Tibial nerve (tissue), 4 donors: ENCODE measurements at regions not wholly inside any gene's neighbourhood (a gene's known extent, or its start where the extent isn't known, plus 50 kb on each side); places are given as distances from the start of the nearest gene placed in this dataset.

Experiments
- DNase-seq, 2 donors: peaks; one replicate each; pipeline ENCODE4 v3.0.0-alpha.2; 2019; ENCODE audit warnings: low spot score in 2 of 2
- H3K27ac ChIP-seq, 4 donors: fragments of 200-600 bp; sonication (generic) in 3 of 4; one replicate each; pipeline ENCODE4 v1.5.1; 2017 to 2019; ENCODE audit warnings: mild to moderate bottlenecking in 1 of 4
- H3K27me3 ChIP-seq, 2 donors: fragments of 200-600 bp; sonication (generic) in 1 of 2; one replicate each; pipeline versions ENCODE4 v1.5.1 to v1.6.0; 2017 to 2019
- H3K36me3 ChIP-seq, 3 donors: fragments of 200-600 bp; sonication (generic); one replicate each; pipeline ENCODE4 v1.5.1; 2018 to 2019
- H3K4me1 ChIP-seq, 4 donors: fragments of 200-600 bp; sonication (generic) in 3 of 4; one replicate each; pipeline ENCODE4 v1.5.1; 2017 to 2019
- H3K4me3 ChIP-seq, 4 donors: fragments of 200-600 bp; sonication (generic) in 3 of 4; one replicate each; pipeline ENCODE4 v1.5.1; 2017 to 2019; ENCODE audit warnings: mild to moderate bottlenecking in 1 of 4, moderate library complexity in 1 of 4
- H3K9me3 ChIP-seq, 4 donors: fragments of 200-600 bp; sonication (generic) in 3 of 4; one replicate each; pipeline ENCODE4 v1.5.1; 2017 to 2019
- EP300 ChIP-seq, 2 donors: sonication (generic); formaldehyde crosslinking; IDR thresholded peaks; one replicate each; pipeline ENCODE4 v1.6.1; 2017; ENCODE audit warnings: antibody characterized with exemption in 2 of 2, mild to moderate bottlenecking in 1 of 2
- POLR2A ChIP-seq, 2 donors: fragments of 450-650 bp; IDR thresholded peaks; one replicate each; pipeline ENCODE4 v1.6.1; 2017; ENCODE audit warnings: antibody characterized with exemption in 2 of 2, mild to moderate bottlenecking in 2 of 2, moderate library complexity in 2 of 2
- WGBS, 2 donors: methylation state at CpG; one replicate each; pipeline ENCODE4 v1.1.5; 2018; 5-methylcytosine and 5-hydroxymethylcytosine counted together
- TF ChIP-seq, protein P1 (sequence below), 5 experiments: fragments of 200-600 bp in 3 of 5; fragments of 450-650 bp in 2 of 5; sonication (generic) in 3 of 5; IDR thresholded peaks; one replicate each; pipeline ENCODE4 v1.5.1; 2016 to 2019; ENCODE audit warnings: antibody characterized with exemption in 5 of 5, mild to moderate bottlenecking in 3 of 5, moderate library complexity in 2 of 5

DNA sequence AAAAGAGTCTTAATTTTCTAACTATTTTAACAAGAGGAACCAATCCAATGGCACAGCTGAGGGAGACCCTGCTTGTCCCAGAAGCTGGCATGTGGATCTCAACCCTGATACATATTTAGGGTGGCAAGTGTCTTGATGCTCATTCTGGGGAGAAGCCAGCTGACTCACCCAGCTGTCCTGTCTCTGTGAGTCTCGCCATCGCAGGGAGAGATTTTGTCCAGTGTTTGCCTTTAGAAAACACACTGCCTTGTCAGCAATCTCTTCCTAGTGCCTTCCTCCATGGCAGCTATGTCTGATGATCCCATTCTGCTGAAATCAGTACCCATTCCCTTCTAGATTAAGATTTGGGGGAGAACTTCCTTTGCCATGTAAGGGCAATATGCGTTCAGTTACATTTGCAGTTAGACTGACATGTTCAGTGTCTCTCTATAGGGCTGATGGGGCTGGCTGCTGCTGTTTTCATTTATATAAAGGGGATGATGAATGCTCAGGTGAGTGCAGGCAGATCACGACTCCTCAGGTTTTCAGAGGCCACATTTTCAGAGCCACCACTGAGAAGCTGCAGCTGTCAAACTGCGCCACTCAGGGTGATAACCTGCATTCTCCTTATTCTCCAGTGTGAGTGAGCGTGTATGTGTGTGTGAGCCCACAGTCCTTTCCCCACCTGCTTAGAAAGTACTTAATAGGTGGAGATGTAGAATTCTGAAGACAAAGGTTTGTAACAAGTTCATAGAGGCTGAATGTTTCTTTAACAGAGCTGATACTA, 217.0 kb downstream of the GAS1 start:
- Histone ChIP-seq H3K4me3 (no peak overlapping the region), H3K36me3 (no peaks in the 10 kb centered on the region), H3K27ac (peak overlapping the region in 1 of 4 donors; percentile 14), H3K4me1 (peaks cover 0 to 11% (median 0%) of the 10 kb centered on the region in 4 donors), H3K27me3 (no peaks in the 10 kb centered on the region), H3K9me3 (no peaks in the 10 kb centered on the region)
- TF ChIP-seq EP300 (IDR thresholded peaks at IDR 0.05) = no peak
- no peak for TF ChIP-seq POLR2A (IDR thresholded peaks at IDR 0.05)
- TF ChIP-seq, protein P1, sequence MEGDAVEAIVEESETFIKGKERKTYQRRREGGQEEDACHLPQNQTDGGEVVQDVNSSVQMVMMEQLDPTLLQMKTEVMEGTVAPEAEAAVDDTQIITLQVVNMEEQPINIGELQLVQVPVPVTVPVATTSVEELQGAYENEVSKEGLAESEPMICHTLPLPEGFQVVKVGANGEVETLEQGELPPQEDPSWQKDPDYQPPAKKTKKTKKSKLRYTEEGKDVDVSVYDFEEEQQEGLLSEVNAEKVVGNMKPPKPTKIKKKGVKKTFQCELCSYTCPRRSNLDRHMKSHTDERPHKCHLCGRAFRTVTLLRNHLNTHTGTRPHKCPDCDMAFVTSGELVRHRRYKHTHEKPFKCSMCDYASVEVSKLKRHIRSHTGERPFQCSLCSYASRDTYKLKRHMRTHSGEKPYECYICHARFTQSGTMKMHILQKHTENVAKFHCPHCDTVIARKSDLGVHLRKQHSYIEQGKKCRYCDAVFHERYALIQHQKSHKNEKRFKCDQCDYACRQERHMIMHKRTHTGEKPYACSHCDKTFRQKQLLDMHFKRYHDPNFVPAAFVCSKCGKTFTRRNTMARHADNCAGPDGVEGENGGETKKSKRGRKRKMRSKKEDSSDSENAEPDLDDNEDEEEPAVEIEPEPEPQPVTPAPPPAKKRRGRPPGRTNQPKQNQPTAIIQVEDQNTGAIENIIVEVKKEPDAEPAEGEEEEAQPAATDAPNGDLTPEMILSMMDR (IDR thresholded peaks at IDR 0.05) = no peak
- DNase-seq = no peak
- WGBS, 2 donors = 78 to 87% methylated on average over 6 of the region's 6 CpGs

DNA sequence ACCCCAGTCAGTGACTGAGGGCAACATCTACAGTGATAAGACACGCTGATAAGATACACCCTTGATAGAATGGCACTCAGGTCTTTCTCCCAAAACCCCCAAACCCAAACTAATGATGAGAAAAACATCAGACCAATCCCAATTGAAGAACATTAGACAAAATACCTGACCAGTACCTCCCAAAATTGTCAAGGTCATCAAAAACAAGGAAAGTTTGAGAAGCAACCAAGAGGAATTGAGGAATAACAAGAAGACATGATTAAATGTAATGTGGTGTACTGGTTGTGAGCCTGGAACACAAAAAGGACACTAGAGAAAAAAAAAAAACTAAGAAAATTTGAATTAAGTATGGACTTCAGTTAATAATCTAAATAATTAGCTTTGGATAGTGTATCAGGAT, 222.8 kb downstream of the GAS1 start:
- no peak overlapping the region for H3K27ac ChIP-seq
- TF ChIP-seq, protein P1 (IDR thresholded peaks at IDR 0.05) = no peak
- H3K27me3 ChIP-seq = no peaks in the 10 kb centered on the region
- DNase-seq = no peak
- H3K4me1 ChIP-seq = peaks cover 0 to 26% (median 6%) of the 10 kb centered on the region in 4 donors
- no peaks in the 10 kb centered on the region for H3K9me3 ChIP-seq
- H3K36me3 ChIP-seq = no peaks in the 10 kb centered on the region
- WGBS, 2 donors = 96 to 100% methylated on average over 1 of the region's 1 CpG
- H3K4me3 ChIP-seq = no peak overlapping the region

DNA sequence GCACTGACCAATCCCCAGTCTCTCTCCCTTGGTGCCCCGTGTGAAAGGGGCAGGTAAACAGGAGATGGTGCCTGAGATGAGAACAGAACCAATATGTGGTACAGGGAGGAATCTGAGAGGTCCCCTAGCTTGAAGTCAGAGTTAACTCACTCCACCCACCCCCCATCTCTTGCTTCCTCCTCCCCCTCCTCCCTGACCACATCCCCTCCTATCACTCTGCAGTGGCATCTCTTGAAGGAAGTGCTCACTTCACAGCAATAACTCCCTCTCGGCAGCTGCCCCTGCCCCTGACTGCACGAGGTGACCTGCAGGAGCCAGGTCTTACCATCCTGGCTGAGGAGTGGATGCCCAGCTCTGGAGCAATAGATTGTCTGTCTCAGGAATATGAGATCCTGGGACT, 224.0 kb downstream of the GAS1 start:
- no peak for DNase-seq
- Histone ChIP-seq H3K9me3 (no peaks in the 10 kb centered on the region), H3K27ac (peak overlapping the region in 2 of 4 donors; percentile 74 to 86), H3K27me3 (no peaks in the 10 kb centered on the region), H3K36me3 (no peaks in the 10 kb centered on the region), H3K4me1 (peaks cover 0 to 26% (median 6%) of the 10 kb centered on the region in 4 donors), H3K4me3 (no peak overlapping the region)
- WGBS, 2 donors = 42 to 46% methylated on average over 3 of the region's 3 CpGs
- TF ChIP-seq EP300 (IDR thresholded peaks at IDR 0.05) = no peak
- TF ChIP-seq POLR2A (IDR thresholded peaks at IDR 0.05) = no peak
- TF ChIP-seq, protein P1 (IDR thresholded peaks at IDR 0.05) = no peak

DNA sequence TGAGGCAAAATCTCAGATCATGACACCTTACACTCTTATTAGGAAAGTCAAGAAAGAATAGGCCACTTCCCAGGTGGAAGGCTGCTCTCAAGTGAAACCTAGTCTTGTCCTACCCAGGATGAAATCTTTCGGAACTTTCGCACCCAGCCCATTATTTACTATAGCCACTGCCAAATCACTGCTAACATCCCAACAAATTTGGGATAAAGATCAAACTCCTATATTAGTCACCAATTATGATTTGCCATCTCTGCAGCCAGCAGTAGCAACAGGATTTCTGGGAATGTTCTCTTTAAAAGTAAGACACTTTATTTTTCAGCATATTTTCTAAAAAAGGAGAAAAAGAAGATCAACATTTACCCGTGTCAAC, 224.6 kb downstream of the GAS1 start:
- TF ChIP-seq, protein P1 (IDR thresholded peaks at IDR 0.05) = no peak
- no peak for TF ChIP-seq EP300 (IDR thresholded peaks at IDR 0.05)
- TF ChIP-seq POLR2A (IDR thresholded peaks at IDR 0.05) = no peak
- Histone ChIP-seq H3K9me3 (no peaks in the 10 kb centered on the region), H3K4me3 (no peak overlapping the region), H3K27me3 (no peaks in the 10 kb centered on the region), H3K36me3 (no peaks in the 10 kb centered on the region), H3K4me1 (peaks cover 0 to 26% (median 6%) of the 10 kb centered on the region in 4 donors), H3K27ac (peak overlapping the region; percentile 37 to 86 (median 56))
- WGBS, 2 donors = 59 to 70% methylated on average over 3 of the region's 3 CpGs
- DNase-seq = no peak

DNA sequence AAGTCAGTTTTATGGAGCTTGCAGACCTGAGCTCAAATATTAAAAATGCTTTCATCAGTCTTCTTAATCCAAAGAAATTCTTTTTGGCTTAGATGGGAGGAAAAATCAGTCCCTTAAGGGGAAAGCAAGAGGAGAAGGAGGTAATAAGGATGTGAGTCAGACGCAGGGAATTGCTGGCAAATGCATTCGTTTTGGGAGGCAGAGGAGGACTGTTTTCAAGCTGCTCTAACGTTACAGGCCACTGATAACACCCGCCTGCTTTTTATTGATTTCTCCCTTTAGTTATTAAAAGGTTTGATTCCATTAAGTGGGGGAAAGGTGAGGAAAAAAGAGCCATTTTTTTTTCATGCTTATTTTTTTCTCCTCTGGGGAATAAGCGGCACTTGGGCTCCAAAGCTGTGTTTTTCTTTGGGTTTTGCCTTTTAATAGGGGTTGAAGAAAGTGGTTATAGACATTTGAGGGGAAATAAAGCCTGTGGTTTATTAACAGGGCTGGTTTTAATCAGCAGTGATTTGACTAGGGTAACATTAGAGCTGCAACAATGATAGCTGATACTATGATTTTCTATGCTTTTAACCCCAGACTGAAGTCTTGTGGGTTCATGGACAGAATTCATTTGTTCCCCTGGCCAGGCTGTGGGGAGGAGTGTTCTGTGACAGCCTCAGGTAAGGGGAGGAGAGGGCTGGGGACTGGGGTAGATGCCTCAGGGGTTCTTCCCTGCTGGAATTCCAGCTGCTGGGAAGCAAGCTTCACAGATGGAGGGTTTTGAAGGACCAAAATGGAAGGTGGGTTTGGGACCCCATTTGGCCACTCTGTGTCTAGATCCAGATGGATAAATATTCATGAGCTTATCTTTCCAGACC, 225.2 kb downstream of the GAS1 start:
- H3K4me3 ChIP-seq = no peak overlapping the region
- no peaks in the 10 kb centered on the region for H3K36me3 ChIP-seq
- no peaks in the 10 kb centered on the region for H3K9me3 ChIP-seq
- 27 to 30% methylated on average over 5 of the region's 5 CpGs for WGBS, 2 donors
- TF ChIP-seq, protein P1 (IDR thresholded peaks at IDR 0.05) = no peak
- TF ChIP-seq POLR2A (IDR thresholded peaks at IDR 0.05) (no peak), EP300 (IDR thresholded peaks at IDR 0.05) (peak in 1 of 2 donors; percentile 78)
- no peaks in the 10 kb centered on the region for H3K27me3 ChIP-seq
- H3K4me1 ChIP-seq = peaks cover 0 to 26% (median 6%) of the 10 kb centered on the region in 4 donors
- peak in 1 of 2 donors; percentile 64 for DNase-seq
- peak overlapping the region; percentile 37 to 86 (median 56) for H3K27ac ChIP-seq
